ENCODE measurements at regions not wholly inside any gene's neighbourhood (a gene's known extent, or its start where the extent isn't known, plus 50 kb on each side); places are given as distances from the start of the nearest gene placed in this dataset.

- TF ChIP-seq CTCF (conservative IDR thresholded peaks at IDR 0.05) (no peak), EZH2 (IDR thresholded peaks at IDR 0.05; ENCODE audit: low read depth) (no peak)
These were observed 258.5 kb upstream of the SLIT2 start for GRCh38 chr4:19993242-19993641.

Data from PC-9 (cell line).